ENCODE measurements at regions not wholly inside any gene's neighbourhood (a gene's known extent, or its start where the extent isn't known, plus 50 kb on each side); places are given as distances from the start of the nearest gene placed in this dataset.

DNA sequence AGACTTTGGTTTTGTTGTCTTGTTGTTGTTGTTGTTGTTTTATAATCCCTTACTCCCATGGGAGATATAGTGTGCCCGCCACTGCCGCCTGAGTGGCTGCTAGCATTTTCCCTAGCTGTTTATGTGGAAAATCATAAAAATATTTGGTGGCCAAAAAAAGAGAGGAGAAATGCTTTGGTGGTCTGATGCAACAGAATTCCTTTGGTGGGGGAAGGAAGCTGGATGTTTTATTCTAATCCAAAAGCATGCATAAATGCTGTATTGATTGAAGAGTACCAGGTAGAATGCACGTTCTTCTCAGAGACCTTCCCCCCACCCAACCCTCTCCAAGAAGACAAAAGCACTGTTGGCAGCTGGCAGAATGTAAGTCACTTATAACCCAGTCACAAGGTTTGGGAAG is 93.2 kb downstream of the C17orf67 start:
- DNase-seq: no peak

All from NCI-H774 (cell line).